ENCODE measurements at regions not wholly inside any gene's neighbourhood (a gene's known extent, or its start where the extent isn't known, plus 50 kb on each side); places are given as distances from the start of the nearest gene placed in this dataset.

GRCh38 chr4:180314972-180315371 is 1928.2 kb upstream of the TENM3 start:
- intact Hi-C loops (cut with DNase I): no loop called here
- 73% methylated on average over 5 of the region's 5 CpGs for WGBS
- Histone ChIP-seq H3K27ac (replicated peaks in 1 of 4) (no peak overlapping the region), H3K4me1 (no peaks in the 10 kb centered on the region), H3K36me3 (no peaks in the 10 kb centered on the region), H3K27me3 (no peaks in the 10 kb centered on the region), H3K9me3 (no peaks in the 10 kb centered on the region), H3K4me3 (no peak overlapping the region)
- DNase-seq (ENCODE audit: extremely low spot score): no peak
- TF ChIP-seq CTCF (IDR thresholded peaks at IDR 0.05) (no peak), POLR2A (IDR thresholded peaks at IDR 0.05; ENCODE audit: low read depth) (no peak), POLR2AphosphoS5 (IDR thresholded peaks at IDR 0.05) (no peak), EP300 (IDR thresholded peaks at IDR 0.05) (no peak)

- no peak for TF ChIP-seq CTCF (IDR thresholded peaks at IDR 0.05)
- TF ChIP-seq EP300 (IDR thresholded peaks at IDR 0.05): no peak
- no peak for TF ChIP-seq POLR2AphosphoS5 (IDR thresholded peaks at IDR 0.05)
- TF ChIP-seq POLR2A (IDR thresholded peaks at IDR 0.05; ENCODE audit: low read depth): no peak
- WGBS: 75% methylated on average over 2 of the region's 2 CpGs
- intact Hi-C loops (cut with DNase I): no loop called here
- DNase-seq (ENCODE audit: extremely low spot score): no peak
- H3K4me1 ChIP-seq: no peaks in the 10 kb centered on the region
- no peak overlapping the region for H3K27ac ChIP-seq (replicated peaks in 1 of 4)
- H3K9me3 ChIP-seq: no peaks in the 10 kb centered on the region
- no peaks in the 10 kb centered on the region for H3K36me3 ChIP-seq
- H3K4me3 ChIP-seq: no peak overlapping the region
- no peaks in the 10 kb centered on the region for H3K27me3 ChIP-seq
Observed at GRCh38 chr4:180330521-180330920, 1912.7 kb upstream of the TENM3 start.

- 88% methylated on average over 4 of the region's 4 CpGs for WGBS
- no peak overlapping the region for H3K4me3 ChIP-seq
- no peaks in the 10 kb centered on the region for H3K27me3 ChIP-seq
- H3K9me3 ChIP-seq: no peaks in the 10 kb centered on the region
- no peak overlapping the region for H3K27ac ChIP-seq (replicated peaks in 1 of 4)
- DNase-seq (ENCODE audit: extremely low spot score): no peak
- H3K4me1 ChIP-seq: no peaks in the 10 kb centered on the region
- intact Hi-C loops (cut with DNase I): no loop called here
- no peaks in the 10 kb centered on the region for H3K36me3 ChIP-seq
- TF ChIP-seq POLR2A (IDR thresholded peaks at IDR 0.05; ENCODE audit: low read depth) (no peak), POLR2AphosphoS5 (IDR thresholded peaks at IDR 0.05) (no peak), EP300 (IDR thresholded peaks at IDR 0.05) (no peak), CTCF (IDR thresholded peaks at IDR 0.05) (no peak)
Observed at GRCh38 chr4:180333162-180333561, 1910.0 kb upstream of the TENM3 start.

- Histone ChIP-seq H3K27me3 (no peaks in the 10 kb centered on the region), H3K36me3 (no peaks in the 10 kb centered on the region), H3K27ac (replicated peaks in 1 of 4) (no peak overlapping the region), H3K4me1 (no peaks in the 10 kb centered on the region), H3K9me3 (no peaks in the 10 kb centered on the region), H3K4me3 (no peak overlapping the region)
- 80% methylated on average over 1 of the region's 1 CpG for WGBS
- TF ChIP-seq CTCF (IDR thresholded peaks at IDR 0.05) (no peak), POLR2A (IDR thresholded peaks at IDR 0.05; ENCODE audit: low read depth) (no peak), POLR2AphosphoS5 (IDR thresholded peaks at IDR 0.05) (no peak), EP300 (IDR thresholded peaks at IDR 0.05) (no peak)
- intact Hi-C loops (cut with DNase I): no loop called here
- no peak for DNase-seq (ENCODE audit: extremely low spot score)
Observed at GRCh38 chr4:180335566-180335965, 1907.6 kb upstream of the TENM3 start.

GRCh38 chr4:180336494-180337090 is 1906.6 kb upstream of the TENM3 start:
- H3K27me3 ChIP-seq: no peaks in the 10 kb centered on the region
- intact Hi-C loops (cut with DNase I): no loop called here
- WGBS: 91% methylated on average over 1 of the region's 1 CpG
- no peaks in the 10 kb centered on the region for H3K4me1 ChIP-seq
- H3K27ac ChIP-seq (replicated peaks in 1 of 4): no peak overlapping the region
- no peaks in the 10 kb centered on the region for H3K9me3 ChIP-seq
- TF ChIP-seq POLR2AphosphoS5 (IDR thresholded peaks at IDR 0.05): no peak
- no peak for TF ChIP-seq EP300 (IDR thresholded peaks at IDR 0.05)
- TF ChIP-seq POLR2A (IDR thresholded peaks at IDR 0.05; ENCODE audit: low read depth): no peak
- no peak for TF ChIP-seq CTCF (IDR thresholded peaks at IDR 0.05)
- DNase-seq (ENCODE audit: extremely low spot score): no peak
- no peaks in the 10 kb centered on the region for H3K36me3 ChIP-seq
- H3K4me3 ChIP-seq: no peak overlapping the region

Measured in esophagus muscularis mucosa (tissue), 4 donors.